A549 (cell line): ENCODE measurements at regions not wholly inside any gene's neighbourhood (a gene's known extent, or its start where the extent isn't known, plus 50 kb on each side); places are given as distances from the start of the nearest gene placed in this dataset.
A peak's percentile ranks its signal among the peaks of the same experiment; 100 is the strongest.

Experiments
- ATAC-seq, 2 experiments: fragments of 200-7000 bp in 1 of 2; fragments of >200 bp in 1 of 2; cut with Nextera tagmentation in 1 of 2; cut with Tn5 transposase in 1 of 2; 3 replicates each; pipeline versions ENCODE4 v1.8.0 to v1.9.1; 2018 to 2020; ENCODE audit warnings: mild to moderate bottlenecking in 1 of 2, moderate library complexity in 1 of 2
- CTCF ChIA-PET: fragments of 300-600 bp; sonication (Branson Sonifier 250); formaldehyde crosslinking; extraction: SDS; loops from one replicate; lab custom pipeline; 2021; ENCODE audit warnings: antibody characterized with exemption, inconsistent platforms; lab: Yijun Ruan, JAX
- POLR2A ChIA-PET: fragments of 350-600 bp; formaldehyde crosslinking; extraction: SDS; loops from one replicate; lab custom pipeline; 2021; ENCODE audit warnings: antibody characterized with exemption, inconsistent platforms; lab: Yijun Ruan, JAX
- DNase-seq, 2 experiments: peaks; one replicate each; pipeline versions ENCODE4 v3.0.0 to v3.0.0-alpha.2; 2011 to 2016; ENCODE audit warnings: low read depth in 1 of 2, low spot score in 1 of 2
- FAIRE-seq: peaks from 2 replicates; lab custom pipeline; 2011; peaks lifted over from hg19 to GRCh38; lab: Jason Lieb, UNC
- H3K27ac ChIP-seq, 2 experiments: fragments of >200 bp; sonication (Bioruptor Twin); formaldehyde crosslinking; 3 replicates each; pipeline ENCODE4 v1.5.1; 2016 to 2017
- H3K4me1 ChIP-seq: fragments of >200 bp; sonication (Bioruptor Twin); formaldehyde crosslinking; 3 replicates; pipeline ENCODE4 v1.6.1; 2016
- H3K4me2 ChIP-seq: fragments of >200 bp; sonication (Bioruptor Twin); formaldehyde crosslinking; 3 replicates; pipeline ENCODE4 v1.6.1; 2016
- H3K4me3 ChIP-seq: fragments of >200 bp; sonication (Bioruptor Twin); formaldehyde crosslinking; 3 replicates; pipeline ENCODE4 v1.5.1; 2016
- H3K9me3 ChIP-seq: fragments of >200 bp; sonication (Bioruptor Twin); formaldehyde crosslinking; 3 replicates; pipeline ENCODE4 v1.6.1; 2016
- BHLHE40 ChIP-seq: IDR thresholded peaks from 2 replicates; pipeline ENCODE4 v1.6.1; 2012; ENCODE audit warnings: low read depth, low read length, inconsistent platforms
- CBX2 ChIP-seq: fragments of 200-600 bp; sonication (generic); IDR thresholded peaks from 2 replicates; pipeline ENCODE4 v1.6.1; 2016; ENCODE audit warnings: low read depth, mild to moderate bottlenecking, borderline replicate concordance
- CBX8 ChIP-seq: fragments of 200-600 bp; sonication (generic); IDR thresholded peaks from 2 replicates; pipeline ENCODE4 v1.6.1; 2016
- CEBPB ChIP-seq, 2 experiments: fragments of >200 bp in 1 of 2; sonication (Bioruptor Twin) in 1 of 2; formaldehyde crosslinking in 1 of 2; IDR thresholded peaks; 2 replicates each; pipeline ENCODE4 v1.6.1; 2012 to 2016
- CHD2 ChIP-seq: fragments of 150-350 bp; IDR thresholded peaks from 2 replicates; pipeline ENCODE4 v1.6.1; 2014; ENCODE audit warnings: low read length; ENCODE audit not compliant: partially characterized antibody
- EHF ChIP-seq: fragments of 250-450 bp; sonication (Bioruptor Pico); IDR thresholded peaks from 2 replicates; pipeline ENCODE4 v1.5.0; 2020; ENCODE audit warnings: mild to moderate bottlenecking
- EHMT2 ChIP-seq: fragments of 200-600 bp; sonication (generic); IDR thresholded peaks from 2 replicates; pipeline ENCODE4 v1.6.1; 2016; ENCODE audit warnings: antibody characterized with exemption, low read depth, mild to moderate bottlenecking, moderate library complexity
- ELK1 ChIP-seq: fragments of 150-350 bp; IDR thresholded peaks from 2 replicates; pipeline ENCODE4 v1.6.1; 2014; ENCODE audit warnings: low read depth, mild to moderate bottlenecking, low read length
- ESRRA ChIP-seq: fragments of 150-350 bp; IDR thresholded peaks from 2 replicates; pipeline ENCODE4 v1.6.1; 2014; ENCODE audit warnings: mild to moderate bottlenecking, low read length, borderline replicate concordance
- FOSB ChIP-seq: fragments of 250-450 bp; sonication (Bioruptor Pico); IDR thresholded peaks from 2 replicates; pipeline ENCODE4 v1.5.0; 2020; ENCODE audit warnings: mild to moderate bottlenecking, moderate library complexity
- HDAC2 ChIP-seq: fragments of 200-600 bp; sonication (generic); IDR thresholded peaks from 2 replicates; pipeline ENCODE4 v1.6.1; 2016
- HES2 ChIP-seq: fragments of >200 bp; sonication (Bioruptor Twin); formaldehyde crosslinking; IDR thresholded peaks from 2 replicates; pipeline ENCODE4 v1.6.1; 2016
- HOXB13 ChIP-seq: fragments of 250-450 bp; sonication (Bioruptor Pico); IDR thresholded peaks from 2 replicates; pipeline ENCODE4 v1.5.0; 2020; ENCODE audit warnings: low read depth, mild to moderate bottlenecking, moderate library complexity
- HOXB5 ChIP-seq: fragments of 250-450 bp; sonication (Bioruptor Pico); IDR thresholded peaks from 2 replicates; pipeline ENCODE4 v1.5.0; 2020; ENCODE audit warnings: mild to moderate bottlenecking, moderate library complexity
- JUN ChIP-seq, 2 experiments: fragments of >200 bp; sonication (Bioruptor Twin); formaldehyde crosslinking; IDR thresholded peaks; 2 replicates in 1 of 2; 3 replicates in 1 of 2; pipeline ENCODE4 v1.6.1; 2016 to 2017
- MAFK ChIP-seq: fragments of 450-650 bp; IDR thresholded peaks from 2 replicates; pipeline ENCODE4 v1.6.1; 2014; ENCODE audit not compliant: partially characterized antibody
- MAZ ChIP-seq: fragments of 150-350 bp; IDR thresholded peaks from 2 replicates; pipeline ENCODE4 v1.6.1; 2014; ENCODE audit warnings: antibody characterized with exemption, low read depth, low read length, borderline replicate concordance
- NPAS2 ChIP-seq: fragments of 250-450 bp; sonication (Bioruptor Pico); IDR thresholded peaks from 2 replicates; pipeline ENCODE4 v1.8.0; 2022; ENCODE audit warnings: mild to moderate bottlenecking, moderate library complexity, borderline replicate concordance
- PBX3 ChIP-seq: IDR thresholded peaks from 2 replicates; pipeline ENCODE4 v1.6.1; 2012
- PHF8 ChIP-seq: fragments of 200-600 bp; sonication (generic); IDR thresholded peaks from 2 replicates; pipeline ENCODE4 v1.6.1; 2016; ENCODE audit warnings: low read depth, mild to moderate bottlenecking, antibody characterized with exemption, moderate library complexity, borderline replicate concordance
- POLR2A ChIP-seq: IDR thresholded peaks from 2 replicates; pipeline ENCODE4 v1.6.1; 2012; ENCODE audit warnings: mild to moderate bottlenecking, low read length
- RAD21 ChIP-seq, 2 experiments: fragments of >200 bp in 1 of 2; sonication (Bioruptor Twin) in 1 of 2; formaldehyde crosslinking in 1 of 2; IDR thresholded peaks in 1 of 2; conservative IDR thresholded peaks in 1 of 2; 2 replicates in 1 of 2; 3 replicates in 1 of 2; pipeline ENCODE4 v1.6.1; 2012 to 2018; ENCODE audit warnings: inconsistent platforms in 1 of 2
- RFX5 ChIP-seq: fragments of 450-650 bp; IDR thresholded peaks from 2 replicates; pipeline ENCODE4 v1.7.1; 2014; ENCODE audit warnings: antibody characterized with exemption, mild to moderate bottlenecking, moderate library complexity
- SREBF2 ChIP-seq: fragments of 450-650 bp; IDR thresholded peaks from 2 replicates; pipeline ENCODE4 v1.6.1; 2014; ENCODE audit warnings: mild to moderate bottlenecking, moderate library complexity
- TFCP2L1 ChIP-seq: fragments of 250-450 bp; sonication (Bioruptor Pico); IDR thresholded peaks from 2 replicates; pipeline ENCODE4 v1.5.0; 2021; ENCODE audit warnings: mild to moderate bottlenecking
- USF2 ChIP-seq: fragments of 450-650 bp; IDR thresholded peaks from 2 replicates; pipeline ENCODE4 v1.6.1; 2014; ENCODE audit warnings: antibody characterized with exemption
- ZC3H11A ChIP-seq: fragments of 450-650 bp; IDR thresholded peaks from 2 replicates; pipeline ENCODE4 v1.6.1; 2014; ENCODE audit warnings: antibody characterized with exemption, mild to moderate bottlenecking
- ZFP36 ChIP-seq: fragments of 450-650 bp; IDR thresholded peaks from 2 replicates; pipeline ENCODE4 v1.6.1; 2014; ENCODE audit warnings: borderline replicate concordance; ENCODE audit not compliant: partially characterized antibody
- ZNF302 ChIP-seq: fragments of 250-450 bp; sonication (Bioruptor Pico); IDR thresholded peaks from 2 replicates; pipeline ENCODE4 v1.9.0; 2021; ENCODE audit warnings: inconsistent platforms, mild to moderate bottlenecking, moderate library complexity
- WGBS: methylation state at CpG from one replicate; pipeline ENCODE4 v1.1.6; 2017; ENCODE audit errors: missing lambda C conversion rate; 5-methylcytosine and 5-hydroxymethylcytosine counted together
- TF ChIP-seq, protein P1 (sequence below): fragments of >200 bp; sonication (Bioruptor Twin); formaldehyde crosslinking; IDR thresholded peaks from 3 replicates; pipeline ENCODE4 v1.5.1; 2016

DNA sequence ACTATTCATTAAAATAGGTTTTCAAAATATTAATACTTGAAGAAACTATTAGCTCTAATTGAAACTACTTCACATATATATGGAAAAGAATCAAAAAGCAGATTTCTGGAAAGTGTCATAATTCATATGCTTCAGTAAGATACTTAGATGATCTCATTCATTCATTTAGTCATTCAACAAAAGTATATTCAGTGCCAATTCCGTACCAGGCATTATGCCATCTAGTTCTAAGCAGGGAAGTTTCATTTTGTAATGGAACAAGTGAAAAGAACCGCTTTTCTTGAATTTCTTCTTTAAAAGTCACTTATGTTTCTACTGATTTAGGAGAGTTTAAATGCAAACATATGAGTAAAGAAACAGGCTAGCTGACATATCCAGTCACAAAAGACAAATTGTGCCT, 118.3 kb upstream of the FAM20A start:
- no peak for DNase-seq
- peak; percentile 61 for FAIRE-seq
- WGBS = 28% methylated on average over 2 of the region's 2 CpGs
- H3K27ac ChIP-seq = no peak overlapping the region
- H3K4me1 ChIP-seq = no peaks in the 10 kb centered on the region
- no peak overlapping the region for H3K4me2 ChIP-seq
- no peaks in the 10 kb centered on the region for H3K9me3 ChIP-seq
- ChIA-PET CTCF (interaction anchor here (0.8 kb wide), 1 partner anchor 131 kb away, joined by 5 read pairs; no protein-coding TSS in a partner anchor), POLR2A (no interaction called here)
- H3K4me3 ChIP-seq = no peak overlapping the region
- TF ChIP-seq SREBF2 (no peak), CBX2 (no peak), HOXB13 (CRISPR knock-in tag) (no peak), MAZ (no peak), HES2 (no peak), CBX8 (no peak), RFX5 (no peak), EHF (CRISPR knock-in tag) (no peak), PBX3 (no peak), NPAS2 (CRISPR knock-in tag) (no peak), PHF8 (no peak), POLR2A (no peak), ESRRA (no peak), JUN (IDR thresholded peaks at IDR 0.05) (no peak), CHD2 (no peak), TFCP2L1 (CRISPR knock-in tag) (no peak), ELK1 (no peak)
- TF ChIP-seq, protein P1, sequence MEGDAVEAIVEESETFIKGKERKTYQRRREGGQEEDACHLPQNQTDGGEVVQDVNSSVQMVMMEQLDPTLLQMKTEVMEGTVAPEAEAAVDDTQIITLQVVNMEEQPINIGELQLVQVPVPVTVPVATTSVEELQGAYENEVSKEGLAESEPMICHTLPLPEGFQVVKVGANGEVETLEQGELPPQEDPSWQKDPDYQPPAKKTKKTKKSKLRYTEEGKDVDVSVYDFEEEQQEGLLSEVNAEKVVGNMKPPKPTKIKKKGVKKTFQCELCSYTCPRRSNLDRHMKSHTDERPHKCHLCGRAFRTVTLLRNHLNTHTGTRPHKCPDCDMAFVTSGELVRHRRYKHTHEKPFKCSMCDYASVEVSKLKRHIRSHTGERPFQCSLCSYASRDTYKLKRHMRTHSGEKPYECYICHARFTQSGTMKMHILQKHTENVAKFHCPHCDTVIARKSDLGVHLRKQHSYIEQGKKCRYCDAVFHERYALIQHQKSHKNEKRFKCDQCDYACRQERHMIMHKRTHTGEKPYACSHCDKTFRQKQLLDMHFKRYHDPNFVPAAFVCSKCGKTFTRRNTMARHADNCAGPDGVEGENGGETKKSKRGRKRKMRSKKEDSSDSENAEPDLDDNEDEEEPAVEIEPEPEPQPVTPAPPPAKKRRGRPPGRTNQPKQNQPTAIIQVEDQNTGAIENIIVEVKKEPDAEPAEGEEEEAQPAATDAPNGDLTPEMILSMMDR = no peak
- ATAC-seq = no peak

DNA sequence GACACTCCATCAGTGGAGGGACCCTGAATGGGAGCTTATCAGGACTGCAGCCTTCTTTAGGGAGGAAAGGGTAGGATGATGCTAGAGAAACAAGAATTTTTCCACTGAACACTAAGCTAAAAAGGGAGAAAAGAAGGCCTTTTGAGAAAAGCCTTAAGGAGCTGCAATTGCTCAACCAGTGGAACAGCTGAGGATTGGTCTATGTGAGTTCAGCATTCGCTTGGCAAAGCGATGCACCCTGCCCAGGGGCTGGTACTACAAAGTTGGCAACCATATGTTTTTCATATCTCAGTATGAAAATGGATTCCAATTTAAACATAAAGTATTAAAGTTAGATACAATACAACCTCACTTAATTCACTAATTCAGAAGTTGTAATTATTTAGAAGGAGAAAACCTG, 117.8 kb upstream of the FAM20A start:
- Histone ChIP-seq H3K9me3 (no peaks in the 10 kb centered on the region), H3K4me2 (no peak overlapping the region), H3K27ac (no peak overlapping the region), H3K4me1 (no peaks in the 10 kb centered on the region), H3K4me3 (no peak overlapping the region)
- ChIA-PET POLR2A (no interaction called here), CTCF (interaction anchor here (0.8 kb wide), 1 partner anchor 131 kb away, joined by 5 read pairs; no protein-coding TSS in a partner anchor)
- no peak for DNase-seq
- ATAC-seq = no peak
- WGBS = 83% methylated on average over 2 of the region's 2 CpGs
- no peak for FAIRE-seq
- TF ChIP-seq HOXB13 (CRISPR knock-in tag) = no peak
- no peak for TF ChIP-seq USF2

GRCh38 chr17:68718465-68718864, 117.3 kb upstream of the FAM20A start:
- ChIA-PET CTCF (no interaction called here), POLR2A (no interaction called here)
- FAIRE-seq = no peak
- no peaks in the 10 kb centered on the region for H3K4me1 ChIP-seq
- no peak for DNase-seq
- no peak for ATAC-seq
- H3K4me2 ChIP-seq = no peak overlapping the region
- H3K27ac ChIP-seq = no peak overlapping the region
- TF ChIP-seq MAFK = no peak
- TF ChIP-seq BHLHE40 = no peak
- TF ChIP-seq RAD21 (conservative IDR thresholded peaks at IDR 0.05 in 1 of 2, IDR thresholded peaks at IDR 0.05 in 1 of 2) = no peak
- no peak for TF ChIP-seq RFX5
- no peak for TF ChIP-seq CBX2
- no peak for TF ChIP-seq ZC3H11A
- TF ChIP-seq HDAC2 = no peak
- no peak for TF ChIP-seq CEBPB (IDR thresholded peaks at IDR 0.05)
- TF ChIP-seq ZFP36 = no peak
- TF ChIP-seq HES2 = no peak
- TF ChIP-seq SREBF2 = no peak
- TF ChIP-seq HOXB5 (CRISPR knock-in tag) = no peak
- no peak for TF ChIP-seq EHMT2
- TF ChIP-seq ZNF302 (CRISPR knock-in tag) = no peak
- no peak for TF ChIP-seq ESRRA
- TF ChIP-seq FOSB (CRISPR knock-in tag) = no peak
- TF ChIP-seq NPAS2 (CRISPR knock-in tag) = no peak
- no peaks in the 10 kb centered on the region for H3K9me3 ChIP-seq
- no peak overlapping the region for H3K4me3 ChIP-seq
